ENCODE measurements at regions not wholly inside any gene's neighbourhood (a gene's known extent, or its start where the extent isn't known, plus 50 kb on each side); places are given as distances from the start of the nearest gene placed in this dataset.

DNA sequence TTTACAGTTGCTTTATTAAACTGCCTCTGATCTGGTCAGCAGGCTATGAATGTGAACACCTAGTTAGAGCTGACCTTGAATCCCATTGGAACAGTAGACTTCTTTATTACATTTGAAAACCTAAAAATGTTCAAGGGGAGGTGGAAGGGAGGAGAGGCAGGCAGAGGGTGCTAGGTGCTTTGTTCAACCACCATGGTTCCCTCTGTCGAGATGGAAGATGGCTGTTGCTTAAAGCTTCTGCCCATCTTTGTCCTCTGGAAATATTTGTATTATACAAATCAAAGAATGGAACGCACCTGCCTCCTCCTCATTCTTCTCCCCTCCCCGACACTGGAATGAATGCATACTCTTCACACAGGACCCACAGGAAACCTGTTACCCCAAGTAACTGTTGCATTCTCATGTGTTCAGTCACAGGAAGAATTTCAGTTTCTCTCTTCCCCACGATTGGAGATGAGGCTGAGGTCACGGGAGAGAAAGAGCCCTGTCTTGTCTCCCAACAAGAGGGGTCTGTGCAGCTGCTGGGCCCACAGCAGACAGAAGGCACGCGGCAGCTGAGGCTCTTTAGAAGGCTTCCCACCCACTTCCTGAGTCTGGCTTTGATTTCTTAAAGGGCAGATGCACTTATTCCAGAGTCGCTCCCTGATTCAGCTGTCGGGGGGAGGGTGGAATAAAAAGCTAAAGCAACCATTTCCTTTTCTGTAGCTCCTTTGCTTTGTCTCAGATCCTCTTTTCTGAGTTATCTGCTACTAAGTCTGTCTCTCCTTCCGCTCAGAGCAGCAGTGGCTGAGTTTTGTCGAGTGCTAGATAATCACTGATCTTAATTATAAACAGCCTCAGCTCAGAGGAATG, 217.9 kb upstream of the BTG1 start:
- DNase-seq (ENCODE audit: low read depth in 1 of 2, low spot score in 1 of 2) = no peak
- Histone ChIP-seq H3K4me3 (no peak overlapping the region), H3K4me2 (no peak overlapping the region), H3K9me3 (no peaks in the 10 kb centered on the region), H3K4me1 (no peaks in the 10 kb centered on the region), H3K27ac (no peak overlapping the region)
- CTCF ChIA-PET = interaction anchor here (0.6 to 1.7 kb wide), 4 partner anchors 10 to 154 kb away, joined by 3 to 6 read pairs (median 4); no protein-coding TSS in a partner anchor
- TF ChIP-seq NFE2L2 (conservative IDR thresholded peaks at IDR 0.05; ENCODE audit: low read length) (no peak), EP300 (IDR thresholded peaks at IDR 0.05) (no peak), ZC3H11A (IDR thresholded peaks at IDR 0.05) (no peak), KDM5A (IDR thresholded peaks at IDR 0.05) (no peak), EHMT2 (IDR thresholded peaks at IDR 0.05; ENCODE audit: low read depth) (no peak), MYC (IDR thresholded peaks at IDR 0.05; ENCODE audit: borderline replicate concordance, low read length) (no peak), ZNF302 (CRISPR knock-in tag; IDR thresholded peaks at IDR 0.05) (no peak), KDM1A (IDR thresholded peaks at IDR 0.05; ENCODE audit: low read depth) (no peak), HOXB5 (CRISPR knock-in tag; IDR thresholded peaks at IDR 0.05) (no peak)
- TF ChIP-seq, protein P1, sequence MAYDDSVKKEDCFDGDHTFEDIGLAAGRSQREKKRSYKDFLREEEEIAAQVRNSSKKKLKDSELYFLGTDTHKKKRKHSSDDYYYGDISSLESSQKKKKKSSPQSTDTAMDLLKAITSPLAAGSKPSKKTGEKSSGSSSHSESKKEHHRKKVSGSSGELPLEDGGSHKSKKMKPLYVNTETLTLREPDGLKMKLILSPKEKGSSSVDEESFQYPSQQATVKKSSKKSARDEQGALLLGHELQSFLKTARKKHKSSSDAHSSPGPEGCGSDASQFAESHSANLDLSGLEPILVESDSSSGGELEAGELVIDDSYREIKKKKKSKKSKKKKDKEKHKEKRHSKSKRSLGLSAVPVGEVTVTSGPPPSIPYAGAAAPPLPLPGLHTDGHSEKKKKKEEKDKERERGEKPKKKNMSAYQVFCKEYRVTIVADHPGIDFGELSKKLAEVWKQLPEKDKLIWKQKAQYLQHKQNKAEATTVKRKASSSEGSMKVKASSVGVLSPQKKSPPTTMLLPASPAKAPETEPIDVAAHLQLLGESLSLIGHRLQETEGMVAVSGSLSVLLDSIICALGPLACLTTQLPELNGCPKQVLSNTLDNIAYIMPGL (CRISPR knock-in tag; IDR thresholded peaks at IDR 0.05; ENCODE audit: borderline replicate concordance) = no peak
- TF ChIP-seq, protein P2, sequence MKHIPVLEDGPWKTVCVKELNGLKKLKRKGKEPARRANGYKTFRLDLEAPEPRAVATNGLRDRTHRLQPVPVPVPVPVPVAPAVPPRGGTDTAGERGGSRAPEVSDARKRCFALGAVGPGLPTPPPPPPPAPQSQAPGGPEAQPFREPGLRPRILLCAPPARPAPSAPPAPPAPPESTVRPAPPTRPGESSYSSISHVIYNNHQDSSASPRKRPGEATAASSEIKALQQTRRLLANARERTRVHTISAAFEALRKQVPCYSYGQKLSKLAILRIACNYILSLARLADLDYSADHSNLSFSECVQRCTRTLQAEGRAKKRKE (CRISPR knock-in tag; IDR thresholded peaks at IDR 0.05; ENCODE audit: low read depth) = no peak
- TF ChIP-seq, protein P3, sequence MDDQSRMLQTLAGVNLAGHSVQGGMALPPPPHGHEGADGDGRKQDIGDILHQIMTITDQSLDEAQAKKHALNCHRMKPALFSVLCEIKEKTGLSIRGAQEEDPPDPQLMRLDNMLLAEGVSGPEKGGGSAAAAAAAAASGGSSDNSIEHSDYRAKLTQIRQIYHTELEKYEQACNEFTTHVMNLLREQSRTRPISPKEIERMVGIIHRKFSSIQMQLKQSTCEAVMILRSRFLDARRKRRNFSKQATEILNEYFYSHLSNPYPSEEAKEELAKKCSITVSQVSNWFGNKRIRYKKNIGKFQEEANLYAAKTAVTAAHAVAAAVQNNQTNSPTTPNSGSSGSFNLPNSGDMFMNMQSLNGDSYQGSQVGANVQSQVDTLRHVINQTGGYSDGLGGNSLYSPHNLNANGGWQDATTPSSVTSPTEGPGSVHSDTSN (IDR thresholded peaks at IDR 0.05) = no peak
- POLR2A ChIA-PET = no interaction called here
- no peak for FAIRE-seq
- ATAC-seq = no peak
- WGBS (ENCODE audit: missing lambda C conversion rate) = 75% methylated on average over 11 of the region's 11 CpGs

DNA sequence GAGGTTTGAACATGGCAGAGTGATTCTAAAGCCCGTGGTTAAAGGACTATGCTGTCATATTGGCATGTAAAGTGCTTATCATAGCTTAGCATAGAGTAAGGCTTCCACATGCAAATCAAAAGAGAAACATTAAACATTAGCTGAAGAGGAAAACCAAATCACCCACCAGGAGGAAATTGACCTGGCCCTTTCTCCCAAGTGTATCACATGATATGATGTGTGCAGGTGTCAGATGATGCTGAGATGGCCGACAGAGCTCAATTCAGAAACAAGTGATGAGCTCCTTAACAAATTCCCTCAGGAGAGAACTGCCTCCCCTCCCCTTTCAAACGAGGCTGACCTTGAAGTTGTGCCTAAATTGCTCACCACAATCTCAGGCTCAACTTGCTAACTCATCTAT, 217.1 kb upstream of the BTG1 start:
- H3K9me3 ChIP-seq = no peaks in the 10 kb centered on the region
- no peaks in the 10 kb centered on the region for H3K4me1 ChIP-seq
- H3K27ac ChIP-seq = no peak overlapping the region
- no peak for ATAC-seq
- no peak for FAIRE-seq
- ChIA-PET CTCF (interaction anchor here (0.9 to 1.7 kb wide), 3 partner anchors 9 to 45 kb away, joined by 3 to 6 read pairs (median 4); no protein-coding TSS in a partner anchor), POLR2A (no interaction called here)
- H3K4me3 ChIP-seq = no peak overlapping the region
- TF ChIP-seq EHMT2 (IDR thresholded peaks at IDR 0.05; ENCODE audit: low read depth) (no peak), CHD2 (IDR thresholded peaks at IDR 0.05; ENCODE audit: low read length, partially characterized antibody) (no peak), KDM1A (IDR thresholded peaks at IDR 0.05; ENCODE audit: low read depth) (no peak), SREBF2 (IDR thresholded peaks at IDR 0.05) (no peak), TFCP2L1 (CRISPR knock-in tag; IDR thresholded peaks at IDR 0.05) (no peak), CBX2 (IDR thresholded peaks at IDR 0.05; ENCODE audit: borderline replicate concordance, low read depth) (no peak), HOXB13 (CRISPR knock-in tag; IDR thresholded peaks at IDR 0.05; ENCODE audit: low read depth) (no peak), KDM5A (IDR thresholded peaks at IDR 0.05) (no peak), RCOR1 (IDR thresholded peaks at IDR 0.05; ENCODE audit: low read depth, low read length) (no peak)
- TF ChIP-seq, protein P4, sequence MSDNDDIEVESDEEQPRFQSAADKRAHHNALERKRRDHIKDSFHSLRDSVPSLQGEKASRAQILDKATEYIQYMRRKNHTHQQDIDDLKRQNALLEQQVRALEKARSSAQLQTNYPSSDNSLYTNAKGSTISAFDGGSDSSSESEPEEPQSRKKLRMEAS (IDR thresholded peaks at IDR 0.05) = no peak
- TF ChIP-seq, protein P1 (CRISPR knock-in tag; IDR thresholded peaks at IDR 0.05; ENCODE audit: borderline replicate concordance) = no peak
- DNase-seq (ENCODE audit: low read depth in 1 of 2, low spot score in 1 of 2) = no peak
- H3K4me2 ChIP-seq = no peak overlapping the region
- WGBS (ENCODE audit: missing lambda C conversion rate) = 25% methylated on average over 3 of the region's 3 CpGs

All from A549 (cell line).